B cell (primary cell): ENCODE measurements at regions not wholly inside any gene's neighbourhood (a gene's known extent, or its start where the extent isn't known, plus 50 kb on each side); places are given as distances from the start of the nearest gene placed in this dataset.

Source experiments
- ATAC-seq: fragments of 200-7000 bp; cut with Tn5 transposase; one replicate; pipeline ENCODE4 v1.10.0; 2021; ENCODE audit warnings: low read depth, mild to moderate bottlenecking, moderate number of reproducible peaks, moderate library complexity
- CTCF ChIA-PET: fragments of 350-600 bp; sonication (Branson Sonifier 250); formaldehyde crosslinking; loops from one replicate; lab custom pipeline; 2021; ENCODE audit warnings: antibody characterized with exemption, inconsistent platforms; lab: Charles Lee
- POLR2A ChIA-PET: fragments of 350-600 bp; sonication (Branson Sonifier 250); formaldehyde crosslinking; loops from one replicate; lab custom pipeline; 2021; ENCODE audit warnings: antibody characterized with exemption; lab: Charles Lee
- DNase-seq: peaks from one replicate; pipeline ENCODE4 v3.0.0; 2013
- H2AFZ ChIP-seq: 2 replicates; pipeline ENCODE4 v1.6.1; 2012; ENCODE audit warnings: mild to moderate bottlenecking, low read depth, low read length; ENCODE audit not compliant: insufficient read depth, poor library complexity, severe bottlenecking
- H3K27ac ChIP-seq, 2 donors: 1 replicate in 1 of 2; 2 replicates in 1 of 2; pipeline ENCODE4 v1.5.1; 2012 to 2013; ENCODE audit warnings: low read length in 2 of 2, mild to moderate bottlenecking in 2 of 2, moderate library complexity in 1 of 2
- H3K27me3 ChIP-seq, 4 experiments: fragments of 200-600 bp in 1 of 4; sonication (generic) in 1 of 4; replicated peaks in 1 of 4; 1 replicate in 2 of 4; 2 replicates in 2 of 4; pipeline versions ENCODE4 v1.6.1 to v1.7.0; 2013 to 2016; ENCODE audit warnings: low read length in 3 of 4, mild to moderate bottlenecking in 2 of 4, mixed read lengths in 1 of 4, moderate library complexity in 1 of 4; ENCODE audit not compliant: insufficient read depth in 4 of 4, control insufficient read depth in 3 of 4; ENCODE audit errors: control extremely low read depth in 1 of 4
- H3K36me3 ChIP-seq, 2 experiments: replicated peaks in 1 of 2; 1 replicate in 1 of 2; 2 replicates in 1 of 2; pipeline versions ENCODE4 v1.6.1 to v1.7.1; 2013; ENCODE audit warnings: low read length in 1 of 2; ENCODE audit not compliant: insufficient read depth in 2 of 2, control insufficient read depth in 1 of 2; ENCODE audit errors: control extremely low read depth in 1 of 2, extremely low read depth in 1 of 2
- H3K4me1 ChIP-seq, 2 donors: fragments of 200-600 bp in 1 of 2; sonication (generic) in 1 of 2; 1 replicate in 1 of 2; 2 replicates in 1 of 2; pipeline versions ENCODE4 v1.5.1 to v1.6.1; 2013 to 2017; ENCODE audit warnings: low read length in 2 of 2; ENCODE audit not compliant: control insufficient read depth in 2 of 2, insufficient read depth in 2 of 2
- H3K4me2 ChIP-seq: replicated peaks from 2 replicates; pipeline ENCODE3; 2012; ENCODE audit warnings: mild to moderate bottlenecking, low read depth, low read length; ENCODE audit not compliant: poor library complexity, severe bottlenecking
- H3K4me3 ChIP-seq, 5 experiments: fragments of 200-600 bp in 1 of 5; sonication (generic) in 1 of 5; 1 replicate in 3 of 5; 2 replicates in 2 of 5; pipeline versions ENCODE4 v1.5.1 to v1.7.0; 2011 to 2016; ENCODE audit warnings: low read length in 4 of 5, mild to moderate bottlenecking in 4 of 5, low read depth in 2 of 5, control low read depth in 1 of 5, moderate library complexity in 1 of 5; ENCODE audit not compliant: insufficient read depth in 1 of 5; ENCODE audit errors: control extremely low read depth in 1 of 5, extremely low read depth in 1 of 5
- H3K79me2 ChIP-seq: fragments of 200-600 bp; sonication (generic); one replicate; pipeline ENCODE4 v1.6.0; 2016; ENCODE audit warnings: low read length; ENCODE audit not compliant: control insufficient read depth, insufficient read depth
- H3K9ac ChIP-seq: fragments of 200-600 bp; sonication (generic); 2 replicates; pipeline ENCODE4 v1.6.1; 2017; ENCODE audit warnings: mild to moderate bottlenecking, low read length, moderate library complexity
- H3K9me3 ChIP-seq, 3 donors: one replicate each; pipeline versions ENCODE4 v1.6.1 to v1.7.1; 2013; ENCODE audit warnings: low read length in 2 of 3; ENCODE audit not compliant: control insufficient read depth in 2 of 3, insufficient read depth in 1 of 3; ENCODE audit errors: control extremely low read depth in 1 of 3
- H4K20me1 ChIP-seq: 2 replicates; pipeline ENCODE4 v1.6.0; 2012; ENCODE audit warnings: mild to moderate bottlenecking, low read length; ENCODE audit not compliant: insufficient read depth, control insufficient read depth, poor library complexity, severe bottlenecking
- H3K27ac Mint-ChIP-seq: one replicate; pipeline ENCODE4 v1.8.0; 2021; ENCODE audit warnings: mixed read lengths
- H3K27me3 Mint-ChIP-seq: one replicate; pipeline ENCODE4 v1.8.0; 2021; ENCODE audit warnings: mixed read lengths
- H3K4me1 Mint-ChIP-seq: one replicate; pipeline ENCODE4 v1.8.0; 2021; ENCODE audit warnings: mixed read lengths
- H3K4me3 Mint-ChIP-seq: one replicate; pipeline ENCODE4 v1.8.0; 2021; ENCODE audit warnings: mixed read lengths
- H3K9me3 Mint-ChIP-seq: one replicate; pipeline ENCODE4 v1.8.0; 2022; ENCODE audit warnings: mixed read lengths; ENCODE audit not compliant: insufficient read depth
- CTCF ChIP-seq: fragments of 200-600 bp; IDR thresholded peaks from one replicate; pipeline ENCODE4 v1.8.0; 2022; ENCODE audit warnings: antibody characterized with exemption, mild to moderate bottlenecking
- EZH2 ChIP-seq: IDR thresholded peaks from 2 replicates; pipeline ENCODE4 v1.6.1; 2012; ENCODE audit warnings: borderline replicate concordance, low read depth, mild to moderate bottlenecking, moderate library complexity, low read length; ENCODE audit not compliant: insufficient read depth, poor library complexity, severe bottlenecking
- WGBS: methylation state at CpG from one replicate; pipeline ENCODE4 v1.1.5; 2013; ENCODE audit warnings: missing lambda C conversion rate; ENCODE audit not compliant: insufficient coverage; 5-methylcytosine and 5-hydroxymethylcytosine counted together
- intact Hi-C: fragments of 100-400 bp; cut with micrococcal nuclease; formaldehyde crosslinking; loops from one replicate; pipeline ENCODE4 v1.10.0; 2022

GRCh38 chr4:60034361-60034760, 1165.8 kb upstream of the ADGRL3 start:
- POLR2A ChIA-PET, result no interaction called here
- CTCF ChIA-PET, result no interaction called here
- peaks cover 3% of the 10 kb centered on the region for H3K9me3 Mint-ChIP-seq
- no peak overlapping the region for H3K4me3 Mint-ChIP-seq
- H3K27ac Mint-ChIP-seq, result no peak overlapping the region
- WGBS, result 55% methylated on average over 6 of the region's 6 CpGs
- Histone ChIP-seq H3K36me3 (no peaks in the 10 kb centered on the region), H3K4me2 (no peak overlapping the region), H3K9ac (no peak overlapping the region), H3K4me3 (no peak overlapping the region), H3K27ac (no peak overlapping the region), H3K27me3 (no peaks in the 10 kb centered on the region), H4K20me1 (no peaks in the 10 kb centered on the region), H3K4me1 (no peaks in the 10 kb centered on the region), H3K9me3 (peaks cover 0 to 8% (median 0%) of the 10 kb centered on the region in 3 donors), H2AFZ (no peak overlapping the region), H3K79me2 (no peaks in the 10 kb centered on the region)
- ATAC-seq (no peak), DNase-seq (no peak)
- TF ChIP-seq CTCF (no peak), EZH2 (no peak)
- no peaks in the 10 kb centered on the region for H3K27me3 Mint-ChIP-seq
- no peaks in the 10 kb centered on the region for H3K4me1 Mint-ChIP-seq
- intact Hi-C loops, result no loop called here

GRCh38 chr4:60039908-60040307, 1160.2 kb upstream of the ADGRL3 start:
- Histone ChIP-seq H2AFZ (no peak overlapping the region), H3K36me3 (no peaks in the 10 kb centered on the region), H3K9ac (no peak overlapping the region), H3K4me1 (no peaks in the 10 kb centered on the region), H3K4me3 (no peak overlapping the region), H4K20me1 (no peaks in the 10 kb centered on the region), H3K79me2 (no peaks in the 10 kb centered on the region), H3K9me3 (peaks cover 0 to 23% (median 0%) of the 10 kb centered on the region in 3 donors), H3K27ac (no peak overlapping the region), H3K4me2 (no peak overlapping the region), H3K27me3 (no peaks in the 10 kb centered on the region)
- ChIA-PET POLR2A (no interaction called here), CTCF (no interaction called here)
- Mint-ChIP-seq H3K4me1 (no peaks in the 10 kb centered on the region), H3K27me3 (no peaks in the 10 kb centered on the region), H3K9me3 (no peaks in the 10 kb centered on the region), H3K27ac (no peak overlapping the region), H3K4me3 (no peak overlapping the region)
- intact Hi-C loops, result no loop called here
- TF ChIP-seq CTCF, result no peak
- TF ChIP-seq EZH2, result no peak
- WGBS, result 100% methylated on average over 1 of the region's 2 CpGs
- ATAC-seq (no peak), DNase-seq (no peak)
